Stimulated activated CD4-positive, alpha-beta T cell treated with anti-CD3 and anti-CD28 coated beads, Interleukin-1b, Interleukin-23, amount 100 ng/mL, for 4 hours (primary cell): ENCODE measurements at regions not wholly inside any gene's neighbourhood (a gene's known extent, or its start where the extent isn't known, plus 50 kb on each side); places are given as distances from the start of the nearest gene placed in this dataset.

Experiments
- DNase-seq, 2 donors: peaks; one replicate each; pipeline ENCODE4 v3.0.0-alpha.2; 2020; ENCODE audit warnings: low read depth in 2 of 2

GRCh38 chr4:30314001-30314400 is 406.2 kb upstream of the PCDH7 start:
- no peak for DNase-seq

GRCh38 chr4:30330894-30331652 is 389.1 kb upstream of the PCDH7 start:
- DNase-seq = no peak

GRCh38 chr4:30341731-30342130 is 378.4 kb upstream of the PCDH7 start:
- DNase-seq = no peak

GRCh38 chr4:30350288-30350687 is 369.9 kb upstream of the PCDH7 start:
- no peak for DNase-seq

- DNase-seq = no peak
These were observed 365.6 kb upstream of the PCDH7 start for GRCh38 chr4:30354605-30355004.

GRCh38 chr4:30362436-30362835 is 357.7 kb upstream of the PCDH7 start:
- DNase-seq = no peak

GRCh38 chr4:30370105-30370504 is 350.1 kb upstream of the PCDH7 start:
- no peak for DNase-seq

GRCh38 chr4:30380404-30380998 is 339.7 kb upstream of the PCDH7 start:
- no peak for DNase-seq

- DNase-seq = no peak
These were observed 334.5 kb upstream of the PCDH7 start for GRCh38 chr4:30385650-30386049.

- no peak for DNase-seq
These were observed 333.8 kb upstream of the PCDH7 start for GRCh38 chr4:30386266-30386895.

- DNase-seq = no peak
These were observed 324.3 kb upstream of the PCDH7 start for GRCh38 chr4:30395902-30396301.

GRCh38 chr4:30396772-30397475 is 323.2 kb upstream of the PCDH7 start:
- DNase-seq = no peak

GRCh38 chr4:30399476-30399875 is 320.7 kb upstream of the PCDH7 start:
- DNase-seq = no peak

GRCh38 chr4:30402276-30402675 is 317.9 kb upstream of the PCDH7 start:
- no peak for DNase-seq

GRCh38 chr4:30413915-30414314 is 306.3 kb upstream of the PCDH7 start:
- no peak for DNase-seq

GRCh38 chr4:30416547-30416946 is 303.6 kb upstream of the PCDH7 start:
- no peak for DNase-seq

GRCh38 chr4:30427932-30428331 is 292.2 kb upstream of the PCDH7 start:
- DNase-seq = no peak

- no peak for DNase-seq
These were observed 290.1 kb upstream of the PCDH7 start for GRCh38 chr4:30429813-30430761.

GRCh38 chr4:30434656-30435055 is 285.5 kb upstream of the PCDH7 start:
- DNase-seq = no peak

- no peak for DNase-seq
These were observed 283.8 kb upstream of the PCDH7 start for GRCh38 chr4:30436394-30436793.

- DNase-seq = no peak
These were observed 282.9 kb upstream of the PCDH7 start for GRCh38 chr4:30437316-30437715.
